ENCODE measurements at regions not wholly inside any gene's neighbourhood (a gene's known extent, or its start where the extent isn't known, plus 50 kb on each side); places are given as distances from the start of the nearest gene placed in this dataset.
A peak's percentile ranks its signal among the peaks of the same experiment; 100 is the strongest.

GRCh38 chr10:71038091-71038633 is 149.8 kb upstream of the PCBD1 start:
- Histone ChIP-seq H3K36me3 (ENCODE audit: insufficient read depth, low read length) (no peaks in the 10 kb centered on the region), H3K27me3 (ENCODE audit: low read length) (no peaks in the 10 kb centered on the region), H3K9me3 (ENCODE audit: low read length) (no peaks in the 10 kb centered on the region), H3K9ac (ENCODE audit: low read length) (no peak overlapping the region), H3K4me2 (ENCODE audit: low read depth, low read length, poor library complexity, severe bottlenecking) (no peak overlapping the region), H4K20me1 (ENCODE audit: insufficient read depth, low read depth, low read length) (no peaks in the 10 kb centered on the region), H3K79me2 (ENCODE audit: low read length) (no peaks in the 10 kb centered on the region), H3K4me3 (ENCODE audit: low read length) (no peak overlapping the region), H2AFZ (ENCODE audit: low read length) (no peak overlapping the region), H3K4me1 (ENCODE audit: low read length) (peaks cover 9% of the 10 kb centered on the region), H3K27ac (ENCODE audit: low read length) (no peak overlapping the region), H3K9me2 (replicated peaks; ENCODE audit: insufficient read depth, low read length) (no peaks in the 10 kb centered on the region)
- no peak for DNase-seq

DNA sequence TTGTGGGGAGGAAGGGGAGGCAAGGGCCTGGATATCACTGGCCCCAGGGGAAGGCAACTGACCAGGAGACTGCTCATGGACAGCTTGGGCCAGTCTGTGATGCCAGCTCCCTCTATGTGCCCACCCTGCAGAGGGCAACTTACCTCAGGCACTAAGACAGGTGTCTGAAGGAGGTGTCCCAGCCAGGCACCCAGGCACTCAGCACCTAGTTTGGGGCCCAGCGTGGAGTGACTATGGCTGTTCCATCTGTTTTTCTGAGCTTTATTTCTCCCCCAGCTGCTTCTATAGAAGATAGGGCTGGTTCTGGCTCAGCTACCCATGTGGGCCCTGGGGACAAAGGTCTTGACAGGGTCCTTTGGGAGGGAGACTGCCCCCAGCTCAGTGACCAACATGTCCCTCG is 150.6 kb upstream of the PCBD1 start:
- H3K4me2 ChIP-seq (ENCODE audit: low read depth, low read length, poor library complexity, severe bottlenecking): no peak overlapping the region
- no peak overlapping the region for H3K27ac ChIP-seq (ENCODE audit: low read length)
- no peaks in the 10 kb centered on the region for H3K27me3 ChIP-seq (ENCODE audit: low read length)
- H3K9me2 ChIP-seq (replicated peaks; ENCODE audit: insufficient read depth, low read length): no peaks in the 10 kb centered on the region
- DNase-seq: no peak
- H3K79me2 ChIP-seq (ENCODE audit: low read length): no peaks in the 10 kb centered on the region
- peaks cover 9% of the 10 kb centered on the region for H3K4me1 ChIP-seq (ENCODE audit: low read length)
- H2AFZ ChIP-seq (ENCODE audit: low read length): no peak overlapping the region
- no peak overlapping the region for H3K4me3 ChIP-seq (ENCODE audit: low read length)
- H3K36me3 ChIP-seq (ENCODE audit: insufficient read depth, low read length): no peaks in the 10 kb centered on the region
- H3K9ac ChIP-seq (ENCODE audit: low read length): no peak overlapping the region
- H3K9me3 ChIP-seq (ENCODE audit: low read length): no peaks in the 10 kb centered on the region
- no peaks in the 10 kb centered on the region for H4K20me1 ChIP-seq (ENCODE audit: insufficient read depth, low read depth, low read length)

DNA sequence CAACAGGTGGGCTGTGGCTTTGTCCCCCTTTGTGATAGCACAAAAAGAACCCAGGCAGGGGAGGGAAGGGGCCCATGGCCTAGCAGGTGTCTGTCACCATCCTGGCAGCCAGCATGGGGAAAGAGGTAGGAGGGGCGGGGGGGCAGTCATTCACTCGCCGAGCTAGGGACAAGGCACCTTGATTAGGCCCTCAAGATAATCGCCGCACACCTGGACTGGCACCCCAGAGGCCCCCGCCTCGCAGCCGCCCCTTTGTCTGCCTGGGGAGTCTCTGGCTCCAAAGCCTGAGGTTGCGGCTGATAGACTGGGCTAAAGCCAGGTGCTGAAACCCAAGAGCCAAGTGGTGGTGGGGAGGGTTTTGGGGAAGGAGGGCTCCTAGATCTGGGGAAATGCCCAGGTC is 151.2 kb upstream of the PCBD1 start:
- Histone ChIP-seq H3K9me3 (ENCODE audit: low read length) (no peaks in the 10 kb centered on the region), H2AFZ (ENCODE audit: low read length) (no peak overlapping the region), H3K36me3 (ENCODE audit: insufficient read depth, low read length) (no peaks in the 10 kb centered on the region), H3K9me2 (replicated peaks; ENCODE audit: insufficient read depth, low read length) (no peaks in the 10 kb centered on the region), H3K4me1 (ENCODE audit: low read length) (peaks cover 9% of the 10 kb centered on the region), H3K27me3 (ENCODE audit: low read length) (no peaks in the 10 kb centered on the region), H3K9ac (ENCODE audit: low read length) (no peak overlapping the region), H4K20me1 (ENCODE audit: insufficient read depth, low read depth, low read length) (no peaks in the 10 kb centered on the region), H3K4me2 (ENCODE audit: low read depth, low read length, poor library complexity, severe bottlenecking) (no peak overlapping the region), H3K4me3 (ENCODE audit: low read length) (no peak overlapping the region), H3K27ac (ENCODE audit: low read length) (no peak overlapping the region), H3K79me2 (ENCODE audit: low read length) (no peaks in the 10 kb centered on the region)
- DNase-seq: no peak

DNA sequence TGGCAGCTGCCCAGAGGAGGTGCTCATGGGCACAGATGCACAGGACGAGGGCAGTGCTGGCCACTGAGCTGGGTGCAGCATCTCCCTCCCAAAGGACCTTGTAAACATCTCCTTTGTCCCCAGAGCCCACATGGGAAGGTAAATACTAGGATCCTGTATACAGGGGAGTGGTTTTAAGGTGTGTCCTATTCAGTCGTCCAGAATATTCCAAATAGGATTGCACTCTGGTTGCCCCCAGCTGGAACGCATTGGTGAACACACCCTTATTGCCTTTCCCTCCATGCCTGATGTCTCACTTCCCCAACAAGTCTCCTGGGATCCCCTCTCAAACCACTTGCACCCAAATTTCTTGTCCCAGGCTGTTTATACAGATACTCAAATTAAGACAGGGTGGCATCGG is 152.0 kb upstream of the PCBD1 start:
- no peak for DNase-seq
- Histone ChIP-seq H4K20me1 (ENCODE audit: insufficient read depth, low read depth, low read length) (no peaks in the 10 kb centered on the region), H3K36me3 (ENCODE audit: insufficient read depth, low read length) (no peaks in the 10 kb centered on the region), H3K27ac (ENCODE audit: low read length) (no peak overlapping the region), H3K79me2 (ENCODE audit: low read length) (no peaks in the 10 kb centered on the region), H3K27me3 (ENCODE audit: low read length) (no peaks in the 10 kb centered on the region), H3K9me3 (ENCODE audit: low read length) (no peaks in the 10 kb centered on the region), H3K4me2 (ENCODE audit: low read depth, low read length, poor library complexity, severe bottlenecking) (no peak overlapping the region), H3K4me1 (ENCODE audit: low read length) (peaks cover 9% of the 10 kb centered on the region), H3K9me2 (replicated peaks; ENCODE audit: insufficient read depth, low read length) (no peaks in the 10 kb centered on the region), H3K9ac (ENCODE audit: low read length) (no peak overlapping the region), H3K4me3 (ENCODE audit: low read length) (no peak overlapping the region), H2AFZ (ENCODE audit: low read length) (no peak overlapping the region)

DNA sequence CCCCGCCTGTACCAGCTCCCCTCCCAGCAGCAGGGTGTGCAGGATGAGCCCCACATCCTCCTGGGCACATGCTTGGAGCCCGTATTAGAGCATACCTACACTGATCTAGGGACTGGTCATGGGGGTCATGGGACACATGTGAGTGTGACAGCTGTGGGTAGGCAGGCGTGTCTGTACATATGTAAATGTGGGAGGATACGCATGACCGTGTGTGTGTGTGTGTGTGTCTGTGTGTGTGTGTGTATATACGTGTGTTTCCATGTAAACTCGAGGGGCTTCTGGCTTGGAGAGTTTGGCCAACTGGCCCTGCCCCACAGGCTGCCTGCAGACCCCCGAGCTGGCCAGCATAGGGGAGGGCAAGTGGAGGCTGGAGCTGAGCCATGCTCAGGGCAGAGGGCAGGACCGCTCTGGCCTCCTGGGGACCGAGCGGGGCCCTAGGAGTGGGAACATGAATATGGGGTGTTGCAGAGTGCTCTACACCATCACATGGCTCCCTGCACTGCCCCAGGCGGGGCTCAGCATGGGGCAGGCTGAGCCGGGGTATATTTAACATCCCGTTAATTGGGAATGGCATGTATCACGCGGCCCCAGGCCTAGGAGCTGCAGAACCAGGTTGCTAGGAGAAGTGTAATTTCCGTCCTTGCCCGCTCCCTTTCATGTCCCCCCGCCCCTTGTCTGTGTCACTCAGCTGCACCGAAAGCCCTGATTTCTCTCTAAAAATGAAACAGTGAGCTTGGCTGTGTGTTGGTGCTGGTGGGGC is 152.7 kb upstream of the PCBD1 start:
- peak; percentile 42 for DNase-seq
- Histone ChIP-seq H3K4me2 (ENCODE audit: low read depth, low read length, poor library complexity, severe bottlenecking) (no peak overlapping the region), H3K27ac (ENCODE audit: low read length) (no peak overlapping the region), H3K9me3 (ENCODE audit: low read length) (no peaks in the 10 kb centered on the region), H3K4me1 (ENCODE audit: low read length) (peaks cover 7% of the 10 kb centered on the region), H3K9ac (ENCODE audit: low read length) (no peak overlapping the region), H3K36me3 (ENCODE audit: insufficient read depth, low read length) (no peaks in the 10 kb centered on the region), H3K79me2 (ENCODE audit: low read length) (no peaks in the 10 kb centered on the region), H3K9me2 (replicated peaks; ENCODE audit: insufficient read depth, low read length) (no peaks in the 10 kb centered on the region), H4K20me1 (ENCODE audit: insufficient read depth, low read depth, low read length) (no peaks in the 10 kb centered on the region), H2AFZ (ENCODE audit: low read length) (no peak overlapping the region), H3K4me3 (ENCODE audit: low read length) (no peak overlapping the region), H3K27me3 (ENCODE audit: low read length) (no peaks in the 10 kb centered on the region)

GRCh38 chr10:71042216-71042615 is 153.9 kb upstream of the PCBD1 start:
- Histone ChIP-seq H3K9me2 (replicated peaks; ENCODE audit: insufficient read depth, low read length) (no peaks in the 10 kb centered on the region), H3K27ac (ENCODE audit: low read length) (no peak overlapping the region), H3K4me1 (ENCODE audit: low read length) (peaks cover 7% of the 10 kb centered on the region), H3K9ac (ENCODE audit: low read length) (no peak overlapping the region), H3K4me3 (ENCODE audit: low read length) (no peak overlapping the region), H4K20me1 (ENCODE audit: insufficient read depth, low read depth, low read length) (no peaks in the 10 kb centered on the region), H3K79me2 (ENCODE audit: low read length) (no peaks in the 10 kb centered on the region), H3K36me3 (ENCODE audit: insufficient read depth, low read length) (no peaks in the 10 kb centered on the region), H2AFZ (ENCODE audit: low read length) (no peak overlapping the region), H3K9me3 (ENCODE audit: low read length) (no peaks in the 10 kb centered on the region), H3K27me3 (ENCODE audit: low read length) (no peaks in the 10 kb centered on the region), H3K4me2 (ENCODE audit: low read depth, low read length, poor library complexity, severe bottlenecking) (no peak overlapping the region)
- DNase-seq: no peak

DNA sequence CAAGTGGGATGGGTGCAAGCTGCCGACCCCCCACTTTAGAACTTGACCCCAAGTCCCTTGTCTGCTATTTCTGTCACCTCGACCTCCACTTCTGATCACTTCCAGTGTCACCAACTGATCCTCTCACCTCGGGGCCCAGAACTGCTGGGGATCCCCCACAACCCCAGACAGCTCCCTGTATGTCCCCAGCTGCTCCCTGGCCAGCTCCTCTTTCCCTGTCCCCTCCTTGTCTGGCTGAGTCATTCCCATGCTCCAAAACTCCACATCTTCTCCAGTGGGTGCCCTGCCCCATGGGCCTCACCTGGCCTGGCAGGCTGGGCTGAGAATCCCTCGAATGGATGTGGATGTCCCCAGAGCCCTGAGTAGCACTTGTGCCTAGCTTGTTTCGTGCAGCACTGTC is 154.3 kb upstream of the PCBD1 start:
- Histone ChIP-seq H3K9ac (ENCODE audit: low read length) (no peak overlapping the region), H3K36me3 (ENCODE audit: insufficient read depth, low read length) (no peaks in the 10 kb centered on the region), H3K4me2 (ENCODE audit: low read depth, low read length, poor library complexity, severe bottlenecking) (no peak overlapping the region), H3K79me2 (ENCODE audit: low read length) (no peaks in the 10 kb centered on the region), H3K4me3 (ENCODE audit: low read length) (no peak overlapping the region), H3K4me1 (ENCODE audit: low read length) (peaks cover 7% of the 10 kb centered on the region), H2AFZ (ENCODE audit: low read length) (no peak overlapping the region), H3K27ac (ENCODE audit: low read length) (no peak overlapping the region), H3K9me3 (ENCODE audit: low read length) (no peaks in the 10 kb centered on the region), H3K9me2 (replicated peaks; ENCODE audit: insufficient read depth, low read length) (no peaks in the 10 kb centered on the region), H4K20me1 (ENCODE audit: insufficient read depth, low read depth, low read length) (no peaks in the 10 kb centered on the region), H3K27me3 (ENCODE audit: low read length) (no peaks in the 10 kb centered on the region)
- no peak for DNase-seq

- Histone ChIP-seq H3K4me1 (ENCODE audit: low read length) (peaks cover 7% of the 10 kb centered on the region), H2AFZ (ENCODE audit: low read length) (no peak overlapping the region), H3K9ac (ENCODE audit: low read length) (no peak overlapping the region), H3K36me3 (ENCODE audit: insufficient read depth, low read length) (no peaks in the 10 kb centered on the region), H3K27ac (ENCODE audit: low read length) (no peak overlapping the region), H3K4me2 (ENCODE audit: low read depth, low read length, poor library complexity, severe bottlenecking) (no peak overlapping the region), H3K79me2 (ENCODE audit: low read length) (no peaks in the 10 kb centered on the region), H3K27me3 (ENCODE audit: low read length) (no peaks in the 10 kb centered on the region), H4K20me1 (ENCODE audit: insufficient read depth, low read depth, low read length) (no peaks in the 10 kb centered on the region), H3K9me2 (replicated peaks; ENCODE audit: insufficient read depth, low read length) (no peaks in the 10 kb centered on the region), H3K4me3 (ENCODE audit: low read length) (no peak overlapping the region), H3K9me3 (ENCODE audit: low read length) (no peaks in the 10 kb centered on the region)
- DNase-seq: no peak
Measured at GRCh38 chr10:71043858-71044257, 155.5 kb upstream of the PCBD1 start.

Data from Karpas-422 (cell line).